ENCODE measurements at regions not wholly inside any gene's neighbourhood (a gene's known extent, or its start where the extent isn't known, plus 50 kb on each side); places are given as distances from the start of the nearest gene placed in this dataset.

GRCh38 chr15:91611561-91612323 lies 241.8 kb upstream of the SLCO3A1 start:
- no peaks in the 10 kb centered on the region for H3K4me1 ChIP-seq (ENCODE audit: insufficient read depth, low read length)
- H3K4me3 ChIP-seq (ENCODE audit: low read length in 2 of 2), result no peak overlapping the region
- intact Hi-C loops (cut with micrococcal nuclease), result no loop called here
- Mint-ChIP-seq H3K27ac (no peak overlapping the region), H3K4me1 (no peaks in the 10 kb centered on the region), H3K27me3 (peaks cover 2 to 4% of the 10 kb centered on the region in 2 donors), H3K36me3 (no peaks in the 10 kb centered on the region), H3K9me3 (peaks cover 0 to 5% (median 1%) of the 10 kb centered on the region in 8 donors), H3K4me3 (no peak overlapping the region)
- ChIA-PET CTCF (ENCODE audit: partially characterized antibody) (no interaction called here), POLR2A (ENCODE audit: partially characterized antibody) (no interaction called here)
- DNase-seq, result no peak
- no peak overlapping the region for H3K27ac ChIP-seq (ENCODE audit: low read depth, low read length)
- no peaks in the 10 kb centered on the region for H3K27me3 ChIP-seq (ENCODE audit: insufficient read depth, low read length)
- H3K9me3 ChIP-seq (ENCODE audit: control insufficient read depth in 1 of 2, low read length in 2 of 2), result no peaks in the 10 kb centered on the region
- H3K36me3 ChIP-seq (ENCODE audit: insufficient read depth, low read length), result no peaks in the 10 kb centered on the region

- H3K4me1 Mint-ChIP-seq, result no peaks in the 10 kb centered on the region
- H3K27ac ChIP-seq (ENCODE audit: low read depth, low read length), result no peak overlapping the region
- no peak for DNase-seq
- CTCF ChIA-PET (ENCODE audit: partially characterized antibody), result no interaction called here
- no peak overlapping the region for H3K4me3 Mint-ChIP-seq
- no peaks in the 10 kb centered on the region for H3K9me3 ChIP-seq (ENCODE audit: control insufficient read depth in 1 of 2, low read length in 2 of 2)
- peaks cover 3 to 8% of the 10 kb centered on the region in 2 donors for H3K27me3 Mint-ChIP-seq
- H3K36me3 ChIP-seq (ENCODE audit: insufficient read depth, low read length), result no peaks in the 10 kb centered on the region
- H3K4me3 ChIP-seq (ENCODE audit: low read length in 2 of 2), result no peak overlapping the region
- POLR2A ChIA-PET (ENCODE audit: partially characterized antibody), result no interaction called here
- intact Hi-C loops (cut with micrococcal nuclease), result no loop called here
- H3K4me1 ChIP-seq (ENCODE audit: insufficient read depth, low read length), result no peaks in the 10 kb centered on the region
- no peaks in the 10 kb centered on the region for H3K36me3 Mint-ChIP-seq
- no peak overlapping the region for H3K27ac Mint-ChIP-seq
- peaks cover 3 to 19% (median 7%) of the 10 kb centered on the region in 8 donors for H3K9me3 Mint-ChIP-seq
- H3K27me3 ChIP-seq (ENCODE audit: insufficient read depth, low read length), result no peaks in the 10 kb centered on the region
Observed at GRCh38 chr15:91620229-91620628, 233.3 kb upstream of the SLCO3A1 start.

GRCh38 chr15:91622235-91622634 lies 231.3 kb upstream of the SLCO3A1 start:
- H3K9me3 Mint-ChIP-seq, result peaks cover 3 to 16% (median 6%) of the 10 kb centered on the region in 8 donors
- ChIA-PET CTCF (ENCODE audit: partially characterized antibody) (no interaction called here), POLR2A (ENCODE audit: partially characterized antibody) (no interaction called here)
- H3K4me3 Mint-ChIP-seq, result no peak overlapping the region
- H3K27me3 ChIP-seq (ENCODE audit: insufficient read depth, low read length), result no peaks in the 10 kb centered on the region
- H3K4me1 ChIP-seq (ENCODE audit: insufficient read depth, low read length), result no peaks in the 10 kb centered on the region
- H3K27ac ChIP-seq (ENCODE audit: low read depth, low read length), result no peak overlapping the region
- no peak overlapping the region for H3K27ac Mint-ChIP-seq
- H3K4me1 Mint-ChIP-seq, result no peaks in the 10 kb centered on the region
- no peaks in the 10 kb centered on the region for H3K9me3 ChIP-seq (ENCODE audit: control insufficient read depth in 1 of 2, low read length in 2 of 2)
- no peak overlapping the region for H3K4me3 ChIP-seq (ENCODE audit: low read length in 2 of 2)
- no peaks in the 10 kb centered on the region for H3K36me3 Mint-ChIP-seq
- no peaks in the 10 kb centered on the region for H3K36me3 ChIP-seq (ENCODE audit: insufficient read depth, low read length)
- no peak for DNase-seq
- intact Hi-C loops (cut with micrococcal nuclease), result no loop called here
- H3K27me3 Mint-ChIP-seq, result peaks cover 3 to 5% of the 10 kb centered on the region in 2 donors

GRCh38 chr15:91622711-91623342 lies 230.7 kb upstream of the SLCO3A1 start:
- ChIA-PET POLR2A (ENCODE audit: partially characterized antibody) (no interaction called here), CTCF (ENCODE audit: partially characterized antibody) (no interaction called here)
- H3K36me3 ChIP-seq (ENCODE audit: insufficient read depth, low read length), result no peaks in the 10 kb centered on the region
- no peak for DNase-seq
- no peaks in the 10 kb centered on the region for H3K27me3 ChIP-seq (ENCODE audit: insufficient read depth, low read length)
- Mint-ChIP-seq H3K36me3 (no peaks in the 10 kb centered on the region), H3K9me3 (peaks cover 3 to 12% (median 6%) of the 10 kb centered on the region in 8 donors), H3K27me3 (peaks cover 3 to 5% of the 10 kb centered on the region in 2 donors), H3K4me1 (no peaks in the 10 kb centered on the region), H3K4me3 (no peak overlapping the region), H3K27ac (no peak overlapping the region)
- no peak overlapping the region for H3K27ac ChIP-seq (ENCODE audit: low read depth, low read length)
- no peaks in the 10 kb centered on the region for H3K9me3 ChIP-seq (ENCODE audit: control insufficient read depth in 1 of 2, low read length in 2 of 2)
- intact Hi-C loops (cut with micrococcal nuclease), result no loop called here
- H3K4me3 ChIP-seq (ENCODE audit: low read length in 2 of 2), result no peak overlapping the region
- no peaks in the 10 kb centered on the region for H3K4me1 ChIP-seq (ENCODE audit: insufficient read depth, low read length)

- no peaks in the 10 kb centered on the region for H3K4me1 ChIP-seq (ENCODE audit: insufficient read depth, low read length)
- H3K9me3 ChIP-seq (ENCODE audit: control insufficient read depth in 1 of 2, low read length in 2 of 2), result no peaks in the 10 kb centered on the region
- H3K36me3 Mint-ChIP-seq, result peaks cover 0 to 3% of the 10 kb centered on the region in 2 donors
- H3K27me3 ChIP-seq (ENCODE audit: insufficient read depth, low read length), result no peaks in the 10 kb centered on the region
- DNase-seq, result no peak
- intact Hi-C loops (cut with micrococcal nuclease), result no loop called here
- peaks cover 0 to 1% of the 10 kb centered on the region in 2 donors for H3K27me3 Mint-ChIP-seq
- ChIA-PET CTCF (ENCODE audit: partially characterized antibody) (no interaction called here), POLR2A (ENCODE audit: partially characterized antibody) (no interaction called here)
- H3K9me3 Mint-ChIP-seq, result peaks cover 0 to 3% (median 0%) of the 10 kb centered on the region in 8 donors
- H3K4me3 Mint-ChIP-seq, result no peak overlapping the region
- H3K36me3 ChIP-seq (ENCODE audit: insufficient read depth, low read length), result no peaks in the 10 kb centered on the region
- H3K4me3 ChIP-seq (ENCODE audit: low read length in 2 of 2), result no peak overlapping the region
- no peak overlapping the region for H3K27ac Mint-ChIP-seq
- H3K4me1 Mint-ChIP-seq, result no peaks in the 10 kb centered on the region
- H3K27ac ChIP-seq (ENCODE audit: low read depth, low read length), result no peak overlapping the region
Observed at GRCh38 chr15:91624353-91624968, 229.0 kb upstream of the SLCO3A1 start.

GRCh38 chr15:91625506-91625905 lies 228.0 kb upstream of the SLCO3A1 start:
- Mint-ChIP-seq H3K9me3 (peaks cover 0 to 2% (median 0%) of the 10 kb centered on the region in 8 donors), H3K27ac (no peak overlapping the region), H3K4me3 (no peak overlapping the region), H3K36me3 (peaks cover 0 to 3% of the 10 kb centered on the region in 2 donors), H3K27me3 (no peaks in the 10 kb centered on the region), H3K4me1 (no peaks in the 10 kb centered on the region)
- Histone ChIP-seq H3K4me3 (ENCODE audit: low read length in 2 of 2) (no peak overlapping the region), H3K36me3 (ENCODE audit: insufficient read depth, low read length) (no peaks in the 10 kb centered on the region), H3K9me3 (ENCODE audit: control insufficient read depth in 1 of 2, low read length in 2 of 2) (no peaks in the 10 kb centered on the region), H3K27ac (ENCODE audit: low read depth, low read length) (no peak overlapping the region), H3K4me1 (ENCODE audit: insufficient read depth, low read length) (no peaks in the 10 kb centered on the region), H3K27me3 (ENCODE audit: insufficient read depth, low read length) (no peaks in the 10 kb centered on the region)
- ChIA-PET POLR2A (ENCODE audit: partially characterized antibody) (no interaction called here), CTCF (ENCODE audit: partially characterized antibody) (no interaction called here)
- no peak for DNase-seq
- intact Hi-C loops (cut with micrococcal nuclease), result no loop called here

GRCh38 chr15:91627473-91628278 lies 225.8 kb upstream of the SLCO3A1 start:
- peaks cover 0 to 2% (median 0%) of the 10 kb centered on the region in 8 donors for H3K9me3 Mint-ChIP-seq
- H3K4me3 Mint-ChIP-seq, result no peak overlapping the region
- no peak overlapping the region for H3K27ac Mint-ChIP-seq
- POLR2A ChIA-PET (ENCODE audit: partially characterized antibody), result no interaction called here
- Histone ChIP-seq H3K9me3 (ENCODE audit: control insufficient read depth in 1 of 2, low read length in 2 of 2) (no peaks in the 10 kb centered on the region), H3K4me3 (ENCODE audit: low read length in 2 of 2) (no peak overlapping the region), H3K27ac (ENCODE audit: low read depth, low read length) (no peak overlapping the region), H3K4me1 (ENCODE audit: insufficient read depth, low read length) (no peaks in the 10 kb centered on the region), H3K36me3 (ENCODE audit: insufficient read depth, low read length) (no peaks in the 10 kb centered on the region), H3K27me3 (ENCODE audit: insufficient read depth, low read length) (no peaks in the 10 kb centered on the region)
- peaks cover 0 to 3% of the 10 kb centered on the region in 2 donors for H3K36me3 Mint-ChIP-seq
- no peaks in the 10 kb centered on the region for H3K27me3 Mint-ChIP-seq
- intact Hi-C loops (cut with micrococcal nuclease), result no loop called here
- no peaks in the 10 kb centered on the region for H3K4me1 Mint-ChIP-seq
- CTCF ChIA-PET (ENCODE audit: partially characterized antibody), result no interaction called here
- DNase-seq, result no peak

All from CD4-positive, alpha-beta memory T cell (primary cell).